HG02884 (cell line): ENCODE measurements at regions not wholly inside any gene's neighbourhood (a gene's known extent, or its start where the extent isn't known, plus 50 kb on each side); places are given as distances from the start of the nearest gene placed in this dataset.
"Not testable (repeated sequence)": the region's sequence is repeated elsewhere in the genome, so short reads cannot be mapped to it uniquely, and the experiment has no call there.

Source experiments
- ATAC-seq: cut with Tn5 transposase; IDR thresholded peaks from one replicate; pipeline ENCODE4 v1.9.1; 2021; ENCODE audit warnings: mild to moderate bottlenecking, moderate library complexity; ENCODE audit not compliant: unreplicated experiment

GRCh38 chr1:29943034-29943433, 706.7 kb downstream of the PTPRU start:
- ATAC-seq: no peak

GRCh38 chr1:29939079-29939478, 702.8 kb downstream of the PTPRU start:
- no peak for ATAC-seq

GRCh38 chr1:29937356-29937755, 701.0 kb downstream of the PTPRU start:
- ATAC-seq: no peak

DNA sequence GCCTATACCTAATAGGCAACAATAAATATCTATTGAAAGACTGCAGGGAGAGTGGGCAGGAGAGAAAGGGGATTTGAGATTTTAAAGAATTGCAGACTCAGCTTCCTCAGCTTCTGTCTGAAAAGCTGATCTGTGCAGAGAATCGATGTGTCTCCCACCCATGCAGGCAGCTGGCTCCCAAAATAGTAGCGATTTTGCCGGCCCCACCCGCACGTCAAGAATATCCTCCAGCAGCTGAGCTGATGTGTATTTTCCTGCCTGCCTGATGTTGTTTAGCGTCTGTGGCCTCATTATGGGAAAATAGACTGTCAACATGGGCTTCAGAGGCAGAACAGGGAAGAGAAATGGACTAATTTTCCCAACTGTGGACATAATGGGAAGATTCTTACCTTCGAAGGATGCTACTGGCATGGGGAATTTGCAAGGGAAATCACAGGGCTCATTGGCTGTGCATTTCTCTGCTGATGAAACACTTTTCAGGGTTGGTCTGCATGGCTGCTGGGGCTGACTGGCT, 699.8 kb downstream of the PTPRU start:
- ATAC-seq: no peak

DNA sequence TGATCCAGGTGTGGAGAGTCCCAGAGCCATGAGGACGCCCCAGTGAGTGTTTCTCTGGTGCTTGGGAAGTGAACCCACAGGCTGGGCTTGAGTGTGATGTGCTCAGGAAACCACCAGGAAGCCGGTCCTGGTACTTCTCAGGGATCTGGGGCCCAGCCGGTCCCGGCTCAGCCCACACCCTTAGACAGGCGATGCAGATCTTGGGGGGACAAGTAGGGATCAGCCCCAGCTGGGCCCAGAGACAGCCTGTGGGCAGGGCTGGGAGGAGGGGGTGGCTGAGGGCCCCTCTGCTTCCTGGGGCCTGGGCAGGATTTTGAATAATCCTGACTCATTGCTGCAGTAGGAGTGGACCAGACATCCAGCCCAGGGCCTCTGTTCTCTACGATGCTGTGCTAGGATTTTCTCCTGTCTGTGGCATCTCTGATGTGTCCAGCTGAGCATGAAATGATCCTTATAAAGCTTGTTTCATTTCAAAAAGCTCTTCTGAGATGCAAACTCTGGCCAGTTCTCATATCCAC, 698.0 kb downstream of the PTPRU start:
- ATAC-seq: no peak

GRCh38 chr1:29933067-29933466, 696.7 kb downstream of the PTPRU start:
- ATAC-seq: no peak

DNA sequence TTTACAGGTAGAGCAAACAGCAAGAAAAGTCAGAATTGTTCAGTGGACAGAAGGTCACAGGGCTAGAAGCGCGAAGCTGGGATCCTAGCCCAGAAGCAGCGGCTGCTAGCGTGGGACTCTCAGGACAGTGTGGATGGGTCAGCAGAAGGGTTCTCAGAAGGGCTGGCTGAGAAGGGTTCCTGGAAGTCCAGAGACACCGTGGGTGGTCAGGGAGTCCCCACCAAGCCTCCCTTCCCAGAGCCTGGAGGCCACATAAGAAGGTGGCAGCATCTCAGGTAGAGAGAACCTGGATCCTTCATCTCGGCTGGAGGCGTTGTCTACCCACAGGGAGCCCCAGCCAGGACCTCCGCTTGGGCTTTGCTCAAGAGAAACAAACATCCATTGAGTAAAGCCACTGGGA, 696.3 kb downstream of the PTPRU start:
- no peak for ATAC-seq

- ATAC-seq: no peak
Observed at GRCh38 chr1:29931477-29932175, 695.3 kb downstream of the PTPRU start.

GRCh38 chr1:29925058-29925457, 688.7 kb downstream of the PTPRU start:
- ATAC-seq: no peak

GRCh38 chr1:29924017-29924431, 687.7 kb downstream of the PTPRU start:
- no peak for ATAC-seq

DNA sequence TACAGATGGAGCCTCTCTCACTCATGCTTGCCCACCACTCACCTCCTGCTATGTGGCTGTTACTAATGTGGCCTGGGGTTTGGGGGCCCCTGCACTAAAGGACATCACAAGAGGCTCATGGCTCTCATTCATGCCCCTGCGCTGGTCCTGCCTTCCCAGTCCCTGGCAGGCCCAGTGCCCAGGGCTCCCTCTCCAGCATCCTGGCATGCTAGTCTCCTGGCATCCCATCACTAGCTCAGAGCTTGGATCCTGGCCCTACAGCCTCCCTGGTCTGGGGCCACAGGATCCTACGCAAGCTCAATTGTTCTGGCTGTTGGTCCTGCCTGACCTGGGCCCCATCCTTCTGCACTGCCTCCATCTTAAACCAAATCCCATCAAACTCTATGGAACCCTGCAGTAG, 685.4 kb downstream of the PTPRU start:
- ATAC-seq: no peak

DNA sequence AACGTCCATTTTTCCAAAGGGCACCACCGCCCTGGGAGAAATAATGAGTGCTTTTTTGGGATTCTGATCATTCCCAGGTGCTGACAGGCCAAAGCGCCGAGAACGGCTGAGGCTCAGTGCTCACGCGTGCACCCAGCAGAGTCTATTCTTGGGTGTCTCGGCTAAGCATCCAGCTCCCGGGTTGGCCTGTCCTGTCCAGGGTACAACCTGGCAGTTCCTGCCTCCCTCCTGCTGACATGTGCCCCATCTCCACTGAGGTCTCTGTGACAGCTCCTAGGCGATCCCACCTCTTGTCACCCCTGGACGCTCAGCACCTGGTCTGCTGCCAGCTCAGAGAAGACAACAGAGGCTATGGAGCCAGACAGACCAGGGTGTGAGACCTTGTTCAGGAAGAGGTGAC, 684.5 kb downstream of the PTPRU start:
- no peak for ATAC-seq

- ATAC-seq: no peak
Observed at GRCh38 chr1:29920316-29920715, 684.0 kb downstream of the PTPRU start.

- not testable (repeated sequence) for ATAC-seq
Observed at GRCh38 chr1:29919041-29919440, 682.7 kb downstream of the PTPRU start.

- ATAC-seq: no peak
Observed at GRCh38 chr1:29916656-29917369, 680.5 kb downstream of the PTPRU start.

- ATAC-seq: no peak
Observed at GRCh38 chr1:29914936-29915335, 678.6 kb downstream of the PTPRU start.

DNA sequence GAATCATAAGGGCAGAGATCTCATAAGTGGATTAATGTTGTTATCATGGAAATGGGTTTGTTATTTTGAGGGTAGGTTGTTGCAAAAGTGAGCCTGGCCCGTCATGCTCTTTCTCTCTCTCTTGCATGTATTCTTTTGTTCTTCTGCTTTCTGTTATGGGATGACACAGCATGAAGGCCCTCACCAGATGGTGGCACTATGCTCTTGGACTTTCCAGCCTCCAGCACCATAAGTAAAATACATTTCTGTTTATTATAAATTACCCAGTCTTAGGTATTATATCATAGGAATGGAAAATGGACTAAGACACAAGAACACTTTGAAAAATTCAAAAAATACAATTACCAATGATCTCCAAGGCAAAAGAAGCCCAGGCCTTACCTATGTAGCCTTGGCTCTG, 676.1 kb downstream of the PTPRU start:
- no peak for ATAC-seq

- no peak for ATAC-seq
Observed at GRCh38 chr1:29909962-29910361, 673.6 kb downstream of the PTPRU start.

DNA sequence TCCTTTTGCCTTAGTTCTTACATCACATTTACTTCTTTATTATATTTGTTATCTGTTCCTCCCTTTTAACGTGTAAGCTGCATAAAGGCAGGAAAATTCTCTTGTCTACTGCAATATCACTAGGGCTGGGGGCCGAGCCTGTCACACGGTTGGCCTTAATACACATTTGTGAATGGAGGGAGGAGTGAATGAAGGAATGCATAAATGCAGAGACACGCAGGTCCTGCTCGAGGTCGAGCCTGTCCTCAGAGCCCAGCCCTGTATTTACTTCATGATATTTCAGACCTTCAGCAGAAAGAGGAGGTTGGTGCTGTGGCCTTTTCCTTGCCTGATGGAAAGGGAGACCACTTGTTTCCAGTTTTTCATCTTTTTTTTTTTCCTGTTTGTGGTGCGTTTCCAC, 671.3 kb downstream of the PTPRU start:
- no peak for ATAC-seq

GRCh38 chr1:29906927-29907326, 670.6 kb downstream of the PTPRU start:
- ATAC-seq: no peak

- ATAC-seq: no peak
Observed at GRCh38 chr1:29903548-29904166, 667.3 kb downstream of the PTPRU start.
